ENCODE measurements at regions not wholly inside any gene's neighbourhood (a gene's known extent, or its start where the extent isn't known, plus 50 kb on each side); places are given as distances from the start of the nearest gene placed in this dataset.

DNA sequence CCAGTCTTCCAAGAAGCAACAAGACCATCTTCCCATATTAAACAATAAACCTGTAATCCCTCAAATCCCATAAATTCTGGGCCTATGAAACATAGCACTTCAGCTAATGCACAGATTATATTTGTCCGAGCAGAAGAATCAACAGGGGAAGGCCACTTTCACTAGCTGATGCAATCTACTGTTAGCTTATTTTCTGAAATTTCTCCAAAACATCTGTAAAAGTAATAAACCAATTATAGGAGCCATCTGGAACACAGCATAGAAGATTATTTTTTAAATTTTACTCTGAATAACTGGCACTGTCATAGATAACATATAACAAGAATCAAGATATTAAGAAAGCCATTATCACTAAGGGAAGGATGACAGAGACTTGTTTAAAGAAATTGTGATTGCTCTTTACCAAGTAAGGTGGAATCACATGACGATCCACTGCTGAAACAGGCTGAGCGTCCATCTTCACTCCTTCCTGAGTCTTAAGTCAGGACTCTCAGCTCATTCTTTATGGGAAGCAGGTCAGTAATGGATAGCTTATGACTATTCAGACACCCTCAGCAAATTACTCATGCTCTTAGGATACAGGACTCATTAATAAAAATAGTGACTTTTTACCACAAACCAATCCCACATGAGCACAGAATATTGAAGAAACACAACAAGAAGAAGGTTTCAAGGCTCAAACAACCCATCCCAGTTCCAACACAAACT, 719.5 kb downstream of the XPNPEP1 start:
- POLR2A ChIA-PET = no interaction called here

DNA sequence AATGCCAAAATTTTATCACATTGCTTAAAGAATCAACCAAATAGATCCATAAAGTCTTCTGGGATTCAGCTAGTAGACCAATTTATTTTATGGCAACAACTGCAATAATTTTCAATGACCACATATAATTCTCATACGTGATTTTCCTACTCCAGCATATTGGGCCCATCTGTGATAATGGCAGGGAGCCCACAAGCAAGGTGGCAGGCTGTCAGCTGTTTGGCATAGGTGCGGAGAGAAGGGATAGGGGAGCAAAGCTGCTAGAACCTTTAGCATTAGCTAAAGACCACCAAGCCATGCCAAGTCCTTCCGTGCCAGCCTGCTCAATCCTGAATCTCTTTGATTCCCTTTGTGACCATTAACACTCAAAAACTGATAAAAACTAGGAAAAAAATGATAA, 721.2 kb downstream of the XPNPEP1 start:
- no peak overlapping the region for H2AFZ ChIP-seq (ENCODE audit: insufficient read depth, low read depth, low read length, poor library complexity, severe bottlenecking)
- CTCF ChIA-PET = no interaction called here
- Mint-ChIP-seq H3K4me3 (no peak overlapping the region), H3K4me1 (no peaks in the 10 kb centered on the region), H3K27ac (no peak overlapping the region), H3K27me3 (no peaks in the 10 kb centered on the region), H3K9me3 (ENCODE audit: insufficient read depth) (no peaks in the 10 kb centered on the region)
- H3K4me3 ChIP-seq (ENCODE audit: control extremely low read depth in 1 of 5, extremely low read depth in 1 of 5, insufficient read depth in 1 of 5, low read depth in 2 of 5, low read length in 4 of 5) = no peak overlapping the region
- no peaks in the 10 kb centered on the region for H3K27me3 ChIP-seq (replicated peaks in 1 of 4; ENCODE audit: control extremely low read depth in 1 of 4, control insufficient read depth in 3 of 4, insufficient read depth in 4 of 4, low read length in 3 of 4)
- ATAC-seq (ENCODE audit: low read depth) (no peak), DNase-seq (no peak)
- H3K9ac ChIP-seq (ENCODE audit: low read length) = no peak overlapping the region
- WGBS (ENCODE audit: insufficient coverage) = no CpG with 5 or more reads among the region's 3 CpGs
- H3K9me3 ChIP-seq (ENCODE audit: control extremely low read depth in 1 of 3, control insufficient read depth in 2 of 3, insufficient read depth in 1 of 3, low read length in 2 of 3) = no peaks in the 10 kb centered on the region
- POLR2A ChIA-PET = no interaction called here
- H3K4me2 ChIP-seq (replicated peaks; ENCODE audit: low read depth, low read length, poor library complexity, severe bottlenecking) = no peak overlapping the region
- no peaks in the 10 kb centered on the region for H3K4me1 ChIP-seq (ENCODE audit: control insufficient read depth in 2 of 2, insufficient read depth in 2 of 2, low read length in 2 of 2)
- intact Hi-C loops (cut with micrococcal nuclease) = no loop called here
- H4K20me1 ChIP-seq (ENCODE audit: control insufficient read depth, insufficient read depth, low read length, poor library complexity, severe bottlenecking) = no peaks in the 10 kb centered on the region
- H3K79me2 ChIP-seq (ENCODE audit: control insufficient read depth, insufficient read depth, low read length) = no peaks in the 10 kb centered on the region
- no peaks in the 10 kb centered on the region for H3K36me3 ChIP-seq (replicated peaks in 1 of 2; ENCODE audit: control extremely low read depth in 1 of 2, control insufficient read depth in 1 of 2, extremely low read depth in 1 of 2, insufficient read depth in 2 of 2, low read length in 1 of 2)
- no peak overlapping the region for H3K27ac ChIP-seq (ENCODE audit: low read length in 2 of 2)
- TF ChIP-seq EZH2 (IDR thresholded peaks at IDR 0.05; ENCODE audit: borderline replicate concordance, insufficient read depth, low read depth, low read length, poor library complexity, severe bottlenecking) = no peak
- TF ChIP-seq, protein P1, sequence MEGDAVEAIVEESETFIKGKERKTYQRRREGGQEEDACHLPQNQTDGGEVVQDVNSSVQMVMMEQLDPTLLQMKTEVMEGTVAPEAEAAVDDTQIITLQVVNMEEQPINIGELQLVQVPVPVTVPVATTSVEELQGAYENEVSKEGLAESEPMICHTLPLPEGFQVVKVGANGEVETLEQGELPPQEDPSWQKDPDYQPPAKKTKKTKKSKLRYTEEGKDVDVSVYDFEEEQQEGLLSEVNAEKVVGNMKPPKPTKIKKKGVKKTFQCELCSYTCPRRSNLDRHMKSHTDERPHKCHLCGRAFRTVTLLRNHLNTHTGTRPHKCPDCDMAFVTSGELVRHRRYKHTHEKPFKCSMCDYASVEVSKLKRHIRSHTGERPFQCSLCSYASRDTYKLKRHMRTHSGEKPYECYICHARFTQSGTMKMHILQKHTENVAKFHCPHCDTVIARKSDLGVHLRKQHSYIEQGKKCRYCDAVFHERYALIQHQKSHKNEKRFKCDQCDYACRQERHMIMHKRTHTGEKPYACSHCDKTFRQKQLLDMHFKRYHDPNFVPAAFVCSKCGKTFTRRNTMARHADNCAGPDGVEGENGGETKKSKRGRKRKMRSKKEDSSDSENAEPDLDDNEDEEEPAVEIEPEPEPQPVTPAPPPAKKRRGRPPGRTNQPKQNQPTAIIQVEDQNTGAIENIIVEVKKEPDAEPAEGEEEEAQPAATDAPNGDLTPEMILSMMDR (IDR thresholded peaks at IDR 0.05) = no peak

More for the DNA sequence above, 719.5 kb downstream of the XPNPEP1 start:
- WGBS (ENCODE audit: insufficient coverage) = no CpG with 5 or more reads among the region's 3 CpGs
- no peak overlapping the region for H3K4me3 ChIP-seq (ENCODE audit: control extremely low read depth in 1 of 5, extremely low read depth in 1 of 5, insufficient read depth in 1 of 5, low read depth in 2 of 5, low read length in 4 of 5)
- no peaks in the 10 kb centered on the region for H3K27me3 ChIP-seq (replicated peaks in 1 of 4; ENCODE audit: control extremely low read depth in 1 of 4, control insufficient read depth in 3 of 4, insufficient read depth in 4 of 4, low read length in 3 of 4)
- TF ChIP-seq EZH2 (IDR thresholded peaks at IDR 0.05; ENCODE audit: borderline replicate concordance, insufficient read depth, low read depth, low read length, poor library complexity, severe bottlenecking) = no peak
- TF ChIP-seq, protein P1 (IDR thresholded peaks at IDR 0.05) = no peak
- no peaks in the 10 kb centered on the region for H3K9me3 ChIP-seq (ENCODE audit: control extremely low read depth in 1 of 3, control insufficient read depth in 2 of 3, insufficient read depth in 1 of 3, low read length in 2 of 3)
- no peaks in the 10 kb centered on the region for H3K4me1 ChIP-seq (ENCODE audit: control insufficient read depth in 2 of 2, insufficient read depth in 2 of 2, low read length in 2 of 2)
- intact Hi-C loops (cut with micrococcal nuclease) = no loop called here
- no peak for ATAC-seq (ENCODE audit: low read depth)
- no peak overlapping the region for H2AFZ ChIP-seq (ENCODE audit: insufficient read depth, low read depth, low read length, poor library complexity, severe bottlenecking)
- no peak for DNase-seq
- H3K27ac ChIP-seq (ENCODE audit: low read length in 2 of 2) = no peak overlapping the region
- no peak overlapping the region for H3K4me3 Mint-ChIP-seq
- no peaks in the 10 kb centered on the region for H3K79me2 ChIP-seq (ENCODE audit: control insufficient read depth, insufficient read depth, low read length)
- H3K9me3 Mint-ChIP-seq (ENCODE audit: insufficient read depth) = no peaks in the 10 kb centered on the region
- H4K20me1 ChIP-seq (ENCODE audit: control insufficient read depth, insufficient read depth, low read length, poor library complexity, severe bottlenecking) = no peaks in the 10 kb centered on the region
- no peaks in the 10 kb centered on the region for H3K36me3 ChIP-seq (replicated peaks in 1 of 2; ENCODE audit: control extremely low read depth in 1 of 2, control insufficient read depth in 1 of 2, extremely low read depth in 1 of 2, insufficient read depth in 2 of 2, low read length in 1 of 2)
- H3K4me1 Mint-ChIP-seq = no peaks in the 10 kb centered on the region
- CTCF ChIA-PET = no interaction called here
- no peak overlapping the region for H3K27ac Mint-ChIP-seq
- no peak overlapping the region for H3K4me2 ChIP-seq (replicated peaks; ENCODE audit: low read depth, low read length, poor library complexity, severe bottlenecking)
- H3K27me3 Mint-ChIP-seq = no peaks in the 10 kb centered on the region
- H3K9ac ChIP-seq (ENCODE audit: low read length) = no peak overlapping the region

Measured in B cell (primary cell).